Ishikawa (cell line): ENCODE measurements at regions not wholly inside any gene's neighbourhood (a gene's known extent, or its start where the extent isn't known, plus 50 kb on each side); places are given as distances from the start of the nearest gene placed in this dataset.

ENCODE experiments used
- CREB1 ChIP-seq: IDR thresholded peaks from 2 replicates; pipeline ENCODE4 v1.6.1; 2012; ENCODE audit warnings: low read depth
- TEAD4 ChIP-seq: IDR thresholded peaks from 2 replicates; pipeline ENCODE4 v1.6.1; 2012
- YY1 ChIP-seq: IDR thresholded peaks from 2 replicates; pipeline ENCODE4 v1.6.1; 2012; ENCODE audit warnings: low read depth
- TF ChIP-seq, protein P1 (sequence below): IDR thresholded peaks from 2 replicates; pipeline ENCODE4 v1.6.1; 2012

DNA sequence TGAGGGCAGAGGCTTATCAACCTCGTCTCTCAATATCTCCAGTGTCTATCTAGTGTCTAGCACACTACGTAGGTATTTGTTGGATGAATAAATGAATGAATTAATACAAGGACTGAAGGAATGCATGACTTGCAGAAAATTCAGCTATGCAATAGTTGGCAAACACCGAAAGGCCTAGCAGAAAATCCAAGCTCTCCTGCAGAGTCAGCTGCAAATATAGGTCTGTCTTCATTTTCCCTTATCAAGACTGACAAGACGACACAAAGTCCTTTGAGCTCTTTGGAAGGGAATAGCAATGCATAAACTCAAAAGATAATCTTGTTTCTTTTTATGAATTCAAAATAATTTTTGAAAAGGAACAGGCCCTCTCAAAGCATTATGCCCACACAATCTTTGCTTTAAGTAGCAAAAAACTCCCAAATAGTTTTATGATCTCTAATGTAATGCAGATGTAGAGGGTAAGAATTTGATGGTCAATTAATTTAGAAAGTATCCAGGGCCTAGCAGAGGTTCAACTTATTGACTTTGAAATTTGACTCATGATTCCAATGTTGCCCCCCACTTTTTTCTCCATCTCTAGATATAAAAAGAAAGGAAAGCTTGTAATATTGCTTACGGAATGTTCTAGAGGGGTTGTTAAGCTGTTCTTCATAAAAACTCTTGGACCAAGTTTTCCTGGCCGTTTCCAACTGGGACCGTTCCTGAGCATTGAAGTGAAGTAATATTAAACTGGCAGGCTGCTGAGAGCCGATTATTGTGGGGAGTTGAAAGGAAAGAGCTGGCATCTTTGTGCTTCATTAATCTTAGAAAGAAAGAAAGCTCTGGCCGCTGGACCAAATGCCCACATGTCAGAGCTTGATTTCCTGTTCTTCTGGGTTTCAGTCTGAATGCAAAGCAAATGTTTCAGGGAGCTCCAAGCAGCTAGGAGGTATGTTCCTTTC lies 227.3 kb downstream of the HS3ST3A1 start:
- TF ChIP-seq, protein P1, sequence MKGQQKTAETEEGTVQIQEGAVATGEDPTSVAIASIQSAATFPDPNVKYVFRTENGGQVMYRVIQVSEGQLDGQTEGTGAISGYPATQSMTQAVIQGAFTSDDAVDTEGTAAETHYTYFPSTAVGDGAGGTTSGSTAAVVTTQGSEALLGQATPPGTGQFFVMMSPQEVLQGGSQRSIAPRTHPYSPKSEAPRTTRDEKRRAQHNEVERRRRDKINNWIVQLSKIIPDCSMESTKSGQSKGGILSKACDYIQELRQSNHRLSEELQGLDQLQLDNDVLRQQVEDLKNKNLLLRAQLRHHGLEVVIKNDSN: no peak
- TF ChIP-seq YY1 (no peak), TEAD4 (no peak), CREB1 (no peak)
